OCI-LY3 (cell line): ENCODE measurements at regions not wholly inside any gene's neighbourhood (a gene's known extent, or its start where the extent isn't known, plus 50 kb on each side); places are given as distances from the start of the nearest gene placed in this dataset.

Experiments
- H2AFZ ChIP-seq: fragments of 200-600, 300-600 bp; shearing (Covaris generic); 2 replicates; pipeline ENCODE4 v1.6.0; 2014; ENCODE audit warnings: antibody characterized with exemption, low read depth, low read length
- H3K27ac ChIP-seq: fragments of 200-600, 300-600 bp; sonication (generic); 2 replicates; pipeline ENCODE4 v1.5.1; 2014; ENCODE audit warnings: mild to moderate bottlenecking, low read length, moderate library complexity, mixed read lengths
- H3K27me3 ChIP-seq: fragments of 200-600, 300-600 bp; sonication (generic); 2 replicates; pipeline ENCODE4 v1.6.1; 2014; ENCODE audit warnings: low read depth, low read length, mixed read lengths
- H3K36me3 ChIP-seq: fragments of 200-600, 300-600 bp; sonication (generic); replicated peaks from 2 replicates; pipeline ENCODE3; 2014; ENCODE audit warnings: low read depth, low read length, mixed read lengths
- H3K4me1 ChIP-seq: fragments of 300-600, 200-600 bp; sonication (generic); 2 replicates; pipeline ENCODE4 v1.6.1; 2014; ENCODE audit warnings: low read length, mixed read lengths
- H3K4me2 ChIP-seq: fragments of 200-600, 300-600 bp; sonication (generic); 2 replicates; pipeline ENCODE4 v1.6.1; 2014; ENCODE audit warnings: low read length, mixed read lengths
- H3K4me3 ChIP-seq: fragments of 300-600, 200-600 bp; sonication (generic); 2 replicates; pipeline ENCODE4 v1.5.1; 2014; ENCODE audit warnings: antibody characterized with exemption, mild to moderate bottlenecking, low read length, moderate library complexity
- H3K79me2 ChIP-seq: fragments of 300-600, 200-600 bp; shearing (Covaris generic); 2 replicates; pipeline ENCODE4 v1.6.1; 2014; ENCODE audit warnings: mild to moderate bottlenecking, low read length, mixed read lengths
- H3K9ac ChIP-seq: fragments of 300-600, 200-600 bp; shearing (Covaris generic); 2 replicates; pipeline ENCODE4 v1.6.0; 2014; ENCODE audit warnings: mild to moderate bottlenecking, low read length, moderate library complexity
- H3K9me3 ChIP-seq: fragments of 200-600, 300-600 bp; shearing (Covaris generic); 2 replicates; pipeline ENCODE4 v1.6.1; 2014; ENCODE audit warnings: low read length, mixed read lengths; ENCODE audit not compliant: insufficient read depth
- H4K20me1 ChIP-seq: fragments of 200-600, 300-600 bp; sonication (generic); 2 replicates; pipeline ENCODE4 v1.6.1; 2016; ENCODE audit warnings: low read length, mixed read lengths; ENCODE audit not compliant: insufficient read depth
- EZH2phosphoT487 ChIP-seq: fragments of 200-600 bp; shearing (Covaris generic); IDR thresholded peaks from 2 replicates; pipeline ENCODE4 v1.6.1; 2018; ENCODE audit warnings: antibody characterized with exemption, mixed run types, low read depth
- TF ChIP-seq, protein P1 (sequence below): fragments of 200-600, 300-600 bp; sonication (generic); IDR thresholded peaks from 2 replicates; pipeline ENCODE4 v1.5.1; 2014; ENCODE audit warnings: antibody characterized with exemption, low read length, low read depth

DNA sequence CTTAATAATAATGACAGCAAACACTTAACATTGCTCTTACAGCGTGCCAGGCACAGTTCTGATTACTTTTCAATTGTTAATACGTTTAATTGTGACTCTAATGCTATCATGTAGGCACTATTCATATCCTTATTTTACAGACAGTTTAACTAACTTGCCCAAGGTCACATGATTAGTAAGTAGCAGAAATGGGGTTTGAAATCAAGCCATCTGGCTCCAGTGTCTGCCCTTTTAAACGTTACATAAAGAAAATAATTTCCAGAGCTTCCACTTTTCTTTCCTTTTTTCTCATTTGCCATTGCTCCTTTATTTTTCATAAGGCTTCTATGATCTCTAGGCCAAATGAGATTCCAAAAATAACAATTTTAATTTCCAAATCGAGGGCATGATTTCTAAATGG is 50.6 kb upstream of the IKZF2 start:
- Histone ChIP-seq H3K9ac (no peak overlapping the region), H3K27ac (no peak overlapping the region), H3K4me1 (no peaks in the 10 kb centered on the region), H3K4me3 (no peak overlapping the region), H3K79me2 (no peaks in the 10 kb centered on the region), H2AFZ (no peak overlapping the region), H4K20me1 (no peaks in the 10 kb centered on the region), H3K36me3 (no peaks in the 10 kb centered on the region), H3K9me3 (no peaks in the 10 kb centered on the region), H3K27me3 (no peaks in the 10 kb centered on the region), H3K4me2 (no peak overlapping the region)
- TF ChIP-seq, protein P1, sequence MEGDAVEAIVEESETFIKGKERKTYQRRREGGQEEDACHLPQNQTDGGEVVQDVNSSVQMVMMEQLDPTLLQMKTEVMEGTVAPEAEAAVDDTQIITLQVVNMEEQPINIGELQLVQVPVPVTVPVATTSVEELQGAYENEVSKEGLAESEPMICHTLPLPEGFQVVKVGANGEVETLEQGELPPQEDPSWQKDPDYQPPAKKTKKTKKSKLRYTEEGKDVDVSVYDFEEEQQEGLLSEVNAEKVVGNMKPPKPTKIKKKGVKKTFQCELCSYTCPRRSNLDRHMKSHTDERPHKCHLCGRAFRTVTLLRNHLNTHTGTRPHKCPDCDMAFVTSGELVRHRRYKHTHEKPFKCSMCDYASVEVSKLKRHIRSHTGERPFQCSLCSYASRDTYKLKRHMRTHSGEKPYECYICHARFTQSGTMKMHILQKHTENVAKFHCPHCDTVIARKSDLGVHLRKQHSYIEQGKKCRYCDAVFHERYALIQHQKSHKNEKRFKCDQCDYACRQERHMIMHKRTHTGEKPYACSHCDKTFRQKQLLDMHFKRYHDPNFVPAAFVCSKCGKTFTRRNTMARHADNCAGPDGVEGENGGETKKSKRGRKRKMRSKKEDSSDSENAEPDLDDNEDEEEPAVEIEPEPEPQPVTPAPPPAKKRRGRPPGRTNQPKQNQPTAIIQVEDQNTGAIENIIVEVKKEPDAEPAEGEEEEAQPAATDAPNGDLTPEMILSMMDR: no peak
- no peak for TF ChIP-seq EZH2phosphoT487

DNA sequence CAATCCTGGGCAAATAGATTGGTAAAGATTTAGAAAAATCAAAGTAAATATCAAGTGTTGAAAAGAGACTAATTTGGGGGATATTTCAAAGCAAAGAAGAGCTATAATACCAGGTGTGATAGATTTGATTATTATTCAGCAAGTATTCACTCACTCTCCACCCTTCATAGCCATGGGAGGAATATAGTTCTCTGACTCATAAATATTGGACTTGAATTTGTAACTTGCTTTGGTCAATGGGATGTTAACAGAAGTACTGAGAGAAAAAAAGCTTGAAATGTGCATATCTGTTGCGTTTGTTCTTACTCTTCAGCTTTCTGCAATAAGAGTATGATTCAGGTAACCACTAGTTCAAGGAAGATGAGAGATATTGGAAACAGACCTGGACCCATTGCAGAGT is 54.5 kb upstream of the IKZF2 start:
- TF ChIP-seq, protein P1: no peak
- no peak for TF ChIP-seq EZH2phosphoT487
- no peak overlapping the region for H3K4me3 ChIP-seq
- no peak overlapping the region for H2AFZ ChIP-seq
- H3K4me2 ChIP-seq: no peak overlapping the region
- H3K79me2 ChIP-seq: no peaks in the 10 kb centered on the region
- no peaks in the 10 kb centered on the region for H3K36me3 ChIP-seq
- H3K9me3 ChIP-seq: no peaks in the 10 kb centered on the region
- no peaks in the 10 kb centered on the region for H4K20me1 ChIP-seq
- no peaks in the 10 kb centered on the region for H3K4me1 ChIP-seq
- no peaks in the 10 kb centered on the region for H3K27me3 ChIP-seq
- H3K9ac ChIP-seq: no peak overlapping the region
- H3K27ac ChIP-seq: no peak overlapping the region

DNA sequence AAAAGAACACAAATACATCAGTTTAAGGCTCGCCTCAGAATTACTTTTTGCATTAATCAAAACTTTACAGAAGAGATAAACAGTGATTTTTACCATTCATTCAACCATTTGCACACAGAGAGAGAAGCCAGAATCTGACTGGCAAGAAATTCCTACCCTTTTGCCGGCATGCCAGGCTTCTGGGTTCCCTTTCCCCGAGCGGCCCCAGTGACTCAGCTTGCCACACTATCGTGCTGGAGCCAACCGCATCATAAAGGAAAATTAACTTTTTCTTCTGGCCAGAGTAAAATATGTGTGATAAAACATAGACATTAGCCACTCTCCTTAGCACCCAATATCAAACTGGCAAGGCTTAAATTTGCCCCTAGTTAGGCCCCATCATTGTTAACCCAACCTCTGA is 61.8 kb upstream of the IKZF2 start:
- no peak overlapping the region for H3K4me3 ChIP-seq
- H2AFZ ChIP-seq: no peak overlapping the region
- no peaks in the 10 kb centered on the region for H4K20me1 ChIP-seq
- TF ChIP-seq, protein P1: no peak
- TF ChIP-seq EZH2phosphoT487: no peak
- no peak overlapping the region for H3K27ac ChIP-seq
- no peaks in the 10 kb centered on the region for H3K36me3 ChIP-seq
- 0 out of 2 replicates have a peak, but pooled peaks cover 2% of the 10 kb centered on the region for H3K4me1 ChIP-seq
- H3K9ac ChIP-seq: no peak overlapping the region
- H3K27me3 ChIP-seq: no peaks in the 10 kb centered on the region
- H3K9me3 ChIP-seq: no peaks in the 10 kb centered on the region
- H3K4me2 ChIP-seq: no peak overlapping the region
- no peaks in the 10 kb centered on the region for H3K79me2 ChIP-seq

DNA sequence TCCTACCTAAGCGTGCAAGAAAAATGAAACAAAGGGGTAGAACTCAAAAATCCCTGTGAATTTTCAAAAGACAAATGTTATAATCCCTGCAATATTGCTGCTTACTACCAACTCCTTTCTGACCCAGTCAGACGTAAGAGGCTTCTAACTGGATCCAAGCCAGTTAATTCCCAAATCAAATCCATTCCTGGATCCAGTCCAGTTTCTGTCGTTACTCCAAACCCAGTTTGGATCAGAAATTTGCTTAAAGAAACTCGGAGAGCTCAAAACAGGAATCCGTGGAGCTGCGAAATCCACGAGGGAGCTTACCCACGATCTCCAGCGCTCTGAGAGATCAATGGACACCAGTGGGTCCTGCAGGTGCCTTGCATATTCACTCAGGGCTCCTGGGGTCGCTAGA is 62.8 kb upstream of the IKZF2 start:
- Histone ChIP-seq H2AFZ (no peak overlapping the region), H3K79me2 (no peaks in the 10 kb centered on the region), H3K27me3 (no peaks in the 10 kb centered on the region), H3K9ac (no peak overlapping the region), H3K4me2 (no peak overlapping the region), H3K9me3 (no peaks in the 10 kb centered on the region), H3K36me3 (no peaks in the 10 kb centered on the region), H4K20me1 (no peaks in the 10 kb centered on the region), H3K4me1 (0 out of 2 replicates have a peak, but pooled peaks cover 2% of the 10 kb centered on the region), H3K27ac (no peak overlapping the region), H3K4me3 (no peak overlapping the region)
- TF ChIP-seq EZH2phosphoT487: no peak

DNA sequence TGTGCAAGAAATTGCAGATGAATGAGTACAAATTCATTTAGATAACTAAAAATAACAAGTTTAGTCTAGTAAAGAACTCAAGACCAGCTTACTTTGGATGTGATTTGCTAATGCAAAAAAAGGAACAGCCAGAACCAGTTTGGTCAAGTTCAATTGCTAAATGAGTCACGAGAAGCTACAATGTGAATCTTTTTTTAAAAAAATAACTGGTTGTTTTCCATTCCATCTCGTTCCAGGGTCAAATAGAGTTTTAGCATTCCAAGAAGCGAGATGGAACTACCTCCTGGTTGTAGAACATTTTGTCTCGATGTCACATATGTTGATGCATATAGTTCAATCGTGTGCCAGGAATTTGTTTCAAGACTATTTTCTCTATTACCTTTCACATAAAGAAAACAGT is 65.0 kb upstream of the IKZF2 start:
- Histone ChIP-seq H3K27ac (no peak overlapping the region), H3K9ac (no peak overlapping the region), H3K9me3 (no peaks in the 10 kb centered on the region), H2AFZ (no peak overlapping the region), H3K4me1 (0 out of 2 replicates have a peak, but pooled peaks cover 2% of the 10 kb centered on the region), H3K4me2 (no peak overlapping the region), H3K4me3 (no peak overlapping the region), H3K36me3 (no peaks in the 10 kb centered on the region), H3K27me3 (no peaks in the 10 kb centered on the region), H3K79me2 (no peaks in the 10 kb centered on the region), H4K20me1 (no peaks in the 10 kb centered on the region)
- TF ChIP-seq EZH2phosphoT487: no peak
- TF ChIP-seq, protein P1: no peak
